GM23248 (cell line): ENCODE measurements at regions not wholly inside any gene's neighbourhood (a gene's known extent, or its start where the extent isn't known, plus 50 kb on each side); places are given as distances from the start of the nearest gene placed in this dataset.
A peak's percentile ranks its signal among the peaks of the same experiment; 100 is the strongest.

Experiments
- DNase-seq: peaks from one replicate; pipeline ENCODE4 v3.0.0-alpha.2; 2015
- H2AFZ ChIP-seq: fragments of 200-600 bp; sonication (generic); 2 replicates; pipeline ENCODE4 v1.6.1; 2016; ENCODE audit warnings: antibody characterized with exemption
- H3F3A ChIP-seq: fragments of 200-600 bp; sonication (generic); 2 replicates; pipeline ENCODE4 v1.6.1; 2016; ENCODE audit warnings: mild to moderate bottlenecking, antibody characterized with exemption, mixed run types; ENCODE audit not compliant: insufficient read depth
- H3K27ac ChIP-seq: fragments of 200-600 bp; sonication (generic); 2 replicates; pipeline ENCODE4 v1.5.1; 2016; ENCODE audit warnings: mild to moderate bottlenecking
- H3K27me3 ChIP-seq: fragments of 200-600 bp; sonication (generic); replicated peaks from 2 replicates; pipeline ENCODE4 v1.6.1; 2016; ENCODE audit warnings: mild to moderate bottlenecking; ENCODE audit not compliant: insufficient read depth
- H3K36me3 ChIP-seq: fragments of 200-600 bp; sonication (generic); 2 replicates; pipeline ENCODE4 v1.6.1; 2016; ENCODE audit warnings: low read depth, mild to moderate bottlenecking
- H3K4me1 ChIP-seq: fragments of 200-600 bp; sonication (generic); 2 replicates; pipeline ENCODE4 v1.6.1; 2016; ENCODE audit warnings: mild to moderate bottlenecking; ENCODE audit not compliant: insufficient read depth
- H3K4me2 ChIP-seq: fragments of 200-600 bp; sonication (generic); one replicate; pipeline ENCODE4 v1.6.1; 2016; ENCODE audit warnings: mild to moderate bottlenecking; ENCODE audit not compliant: unreplicated experiment
- H3K4me3 ChIP-seq: fragments of 200-600 bp; sonication (generic); 2 replicates; pipeline ENCODE4 v1.5.1; 2016; ENCODE audit warnings: mild to moderate bottlenecking
- H3K79me2 ChIP-seq: fragments of 200-600 bp; sonication (generic); 2 replicates; pipeline ENCODE4 v1.6.1; 2016; ENCODE audit warnings: mild to moderate bottlenecking; ENCODE audit not compliant: insufficient read depth
- H3K9ac ChIP-seq: fragments of 200-600 bp; sonication (generic); 2 replicates; pipeline ENCODE4 v1.6.1; 2016; ENCODE audit warnings: mild to moderate bottlenecking
- H3K9me2 ChIP-seq: fragments of 200-600 bp; sonication (generic); 2 replicates; pipeline ENCODE4 v1.6.1; 2016; ENCODE audit warnings: mixed run types, mild to moderate bottlenecking, moderate library complexity; ENCODE audit not compliant: insufficient read depth
- H3K9me3 ChIP-seq: fragments of 200-600 bp; sonication (generic); one replicate; pipeline ENCODE4 v1.6.1; 2017; ENCODE audit warnings: low read depth
- H4K20me1 ChIP-seq: fragments of 200-600 bp; sonication (generic); 2 replicates; pipeline ENCODE4 v1.6.0; 2016; ENCODE audit not compliant: insufficient read depth
- EZH2 ChIP-seq: fragments of 200-600 bp; sonication (generic); IDR thresholded peaks from 2 replicates; pipeline ENCODE4 v1.6.1; 2018; ENCODE audit warnings: antibody characterized with exemption, mild to moderate bottlenecking; ENCODE audit not compliant: insufficient read depth, poor library complexity, severe bottlenecking
- EZH2phosphoT487 ChIP-seq: fragments of 200-600 bp; sonication (generic); IDR thresholded peaks from 2 replicates; pipeline ENCODE4 v1.6.1; 2018; ENCODE audit warnings: antibody characterized with exemption, moderate library complexity, mild to moderate bottlenecking, low read depth; ENCODE audit not compliant: insufficient read depth
- whole genome bisulfite sequencing, 2 experiments: methylation state at CpG; one replicate each; pipeline ENCODE4 v1.1.6; 2015 to 2017; ENCODE audit warnings: low lambda C conversion rate in 2 of 2, low coverage in 1 of 2; ENCODE audit errors: missing lambda C conversion rate in 2 of 2; 5-methylcytosine and 5-hydroxymethylcytosine counted together
- in situ Hi-C: fragments of 300-500 bp; cut with MboI; formaldehyde crosslinking; loops from 2 replicates; pipeline ENCODE4 v1.15.0; 2020

DNA sequence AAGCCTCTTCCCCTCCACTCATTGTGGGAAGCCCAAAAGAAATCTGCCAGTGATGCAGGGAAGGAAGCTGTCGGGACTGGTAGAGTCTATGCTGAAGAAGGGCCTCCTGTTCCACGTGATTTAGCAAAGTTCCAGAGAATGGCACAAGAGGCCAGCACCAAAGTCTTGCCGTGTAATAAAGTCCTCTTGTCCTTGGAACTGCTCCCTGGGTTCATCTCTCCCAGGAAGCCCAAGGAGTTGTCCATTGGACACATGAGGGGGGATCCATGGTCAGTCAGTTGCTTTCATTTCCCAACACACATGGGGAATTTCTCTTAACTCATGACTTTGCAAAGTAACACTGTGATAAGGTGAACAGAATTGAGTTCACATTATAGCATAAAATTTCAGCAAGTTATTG, 116.1 kb upstream of the RAB4A start:
- Histone ChIP-seq H3F3A (no peaks in the 10 kb centered on the region), H3K4me2 (no peak overlapping the region), H3K9me2 (no peaks in the 10 kb centered on the region), H4K20me1 (no peaks in the 10 kb centered on the region), H2AFZ (no peak overlapping the region), H3K36me3 (no peaks in the 10 kb centered on the region), H3K9ac (no peak overlapping the region), H3K79me2 (no peaks in the 10 kb centered on the region), H3K4me3 (no peak overlapping the region), H3K9me3 (no peaks in the 10 kb centered on the region), H3K4me1 (no peaks in the 10 kb centered on the region), H3K27ac (no peak overlapping the region), H3K27me3 (peaks cover 9% of the 10 kb centered on the region; the same call in 1 of the 2 replicates)
- 31 to 47% methylated on average over 3 of the region's 3 CpGs for WGBS, 2 experiments
- in situ Hi-C loops, result no loop called here
- no peak for DNase-seq
- TF ChIP-seq EZH2, result no peak
- TF ChIP-seq EZH2phosphoT487, result no peak

DNA sequence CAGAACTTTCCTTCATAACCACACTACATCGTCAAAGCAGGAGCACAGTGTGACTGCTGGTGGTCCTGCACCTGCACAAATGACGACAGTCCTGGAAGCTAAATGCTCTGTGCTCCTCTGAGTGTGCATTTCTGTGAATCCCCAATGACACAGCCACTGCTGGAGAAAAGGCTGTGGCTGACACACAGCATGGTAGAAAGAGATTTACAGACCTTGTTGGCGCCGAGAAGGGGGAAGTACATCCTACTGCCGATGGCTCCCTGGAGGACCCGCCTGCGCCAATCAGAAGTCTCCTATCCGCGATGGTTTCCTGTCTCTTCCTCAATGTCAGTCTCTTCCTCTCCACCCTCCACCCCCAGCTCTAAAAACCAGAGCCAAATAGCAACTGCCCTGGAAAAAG, 115.4 kb upstream of the RAB4A start:
- Histone ChIP-seq H3K9me3 (no peaks in the 10 kb centered on the region), H3K9ac (no peak overlapping the region), H3K36me3 (no peaks in the 10 kb centered on the region), H3F3A (no peaks in the 10 kb centered on the region), H3K27ac (no peak overlapping the region), H3K9me2 (no peaks in the 10 kb centered on the region), H3K79me2 (no peaks in the 10 kb centered on the region), H4K20me1 (no peaks in the 10 kb centered on the region), H3K4me3 (no peak overlapping the region), H3K4me2 (no peak overlapping the region), H3K4me1 (no peaks in the 10 kb centered on the region), H2AFZ (no peak overlapping the region), H3K27me3 (peaks cover 9% of the 10 kb centered on the region; the same call in 1 of the 2 replicates)
- TF ChIP-seq EZH2, result no peak
- no peak for TF ChIP-seq EZH2phosphoT487
- DNase-seq, result no peak
- WGBS, 2 experiments, result 77 to 81% methylated on average over 9 of the region's 9 CpGs
- in situ Hi-C loops, result no loop called here

DNA sequence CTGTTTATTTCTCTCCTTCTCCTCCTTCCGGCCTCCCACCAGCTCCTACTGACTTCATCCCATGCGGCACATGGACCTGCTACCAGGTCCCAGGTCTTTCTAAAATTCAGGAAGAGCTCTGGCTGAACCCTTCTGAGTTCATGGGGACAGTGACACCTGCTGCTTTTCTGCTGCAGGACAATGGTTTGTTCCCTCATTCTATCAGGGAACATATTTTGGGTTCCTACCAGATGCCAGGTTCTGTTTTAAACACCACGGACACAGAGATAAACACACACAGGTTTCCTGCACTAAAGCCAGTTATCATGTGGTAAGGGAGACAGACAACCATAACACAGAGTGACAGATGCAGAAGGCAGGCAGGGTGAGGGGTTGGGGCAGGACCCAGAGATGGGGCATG, 114.0 kb upstream of the RAB4A start:
- 49 to 55% methylated on average over 3 of the region's 3 CpGs for WGBS, 2 experiments
- TF ChIP-seq EZH2, result no peak
- no peak for TF ChIP-seq EZH2phosphoT487
- H3K9me3 ChIP-seq, result no peaks in the 10 kb centered on the region
- in situ Hi-C loops, result no loop called here
- H3K79me2 ChIP-seq, result no peaks in the 10 kb centered on the region
- H4K20me1 ChIP-seq, result no peaks in the 10 kb centered on the region
- H3K4me2 ChIP-seq, result no peak overlapping the region
- no peaks in the 10 kb centered on the region for H3F3A ChIP-seq
- H3K36me3 ChIP-seq, result no peaks in the 10 kb centered on the region
- H3K9ac ChIP-seq, result no peak overlapping the region
- H3K9me2 ChIP-seq, result no peaks in the 10 kb centered on the region
- no peak overlapping the region for H2AFZ ChIP-seq
- peak; percentile 22 for DNase-seq
- H3K4me1 ChIP-seq, result no peaks in the 10 kb centered on the region
- no peak overlapping the region for H3K4me3 ChIP-seq
- H3K27ac ChIP-seq, result no peak overlapping the region
- peaks cover 9% of the 10 kb centered on the region; the same call in 1 of the 2 replicates for H3K27me3 ChIP-seq

DNA sequence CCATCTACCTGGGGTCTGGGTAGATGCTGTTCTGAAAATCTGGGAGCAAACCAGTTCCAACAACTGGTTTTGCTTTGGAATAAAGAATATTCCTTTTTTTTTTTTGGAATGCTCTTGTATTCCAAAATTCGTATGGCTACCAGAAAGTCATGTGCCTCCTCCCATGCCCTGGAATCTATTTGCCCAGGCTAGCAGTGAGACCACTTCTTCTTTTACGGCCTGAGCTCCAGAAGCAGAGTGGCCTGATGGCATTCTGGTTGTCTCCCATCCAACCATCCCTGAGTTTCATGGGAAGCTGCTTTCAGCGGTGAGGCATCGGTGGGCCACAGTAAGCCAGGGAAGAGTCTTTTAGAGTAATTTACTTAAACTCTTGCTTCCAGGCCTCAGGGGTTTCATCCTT, 113.4 kb upstream of the RAB4A start:
- Histone ChIP-seq H3K9ac (no peak overlapping the region), H3K4me1 (no peaks in the 10 kb centered on the region), H3K36me3 (no peaks in the 10 kb centered on the region), H3F3A (no peaks in the 10 kb centered on the region), H4K20me1 (no peaks in the 10 kb centered on the region), H3K9me3 (no peaks in the 10 kb centered on the region), H3K9me2 (no peaks in the 10 kb centered on the region), H3K4me2 (no peak overlapping the region), H3K27me3 (peaks cover 9% of the 10 kb centered on the region; the same call in 1 of the 2 replicates), H3K79me2 (no peaks in the 10 kb centered on the region), H2AFZ (no peak overlapping the region), H3K4me3 (no peak overlapping the region), H3K27ac (no peak overlapping the region)
- 77 to 78% methylated on average over 4 of the region's 4 CpGs for WGBS, 2 experiments
- in situ Hi-C loops, result no loop called here
- TF ChIP-seq EZH2 (no peak), EZH2phosphoT487 (no peak)
- no peak for DNase-seq
